ENCODE measurements at regions not wholly inside any gene's neighbourhood (a gene's known extent, or its start where the extent isn't known, plus 50 kb on each side); places are given as distances from the start of the nearest gene placed in this dataset.

DNA sequence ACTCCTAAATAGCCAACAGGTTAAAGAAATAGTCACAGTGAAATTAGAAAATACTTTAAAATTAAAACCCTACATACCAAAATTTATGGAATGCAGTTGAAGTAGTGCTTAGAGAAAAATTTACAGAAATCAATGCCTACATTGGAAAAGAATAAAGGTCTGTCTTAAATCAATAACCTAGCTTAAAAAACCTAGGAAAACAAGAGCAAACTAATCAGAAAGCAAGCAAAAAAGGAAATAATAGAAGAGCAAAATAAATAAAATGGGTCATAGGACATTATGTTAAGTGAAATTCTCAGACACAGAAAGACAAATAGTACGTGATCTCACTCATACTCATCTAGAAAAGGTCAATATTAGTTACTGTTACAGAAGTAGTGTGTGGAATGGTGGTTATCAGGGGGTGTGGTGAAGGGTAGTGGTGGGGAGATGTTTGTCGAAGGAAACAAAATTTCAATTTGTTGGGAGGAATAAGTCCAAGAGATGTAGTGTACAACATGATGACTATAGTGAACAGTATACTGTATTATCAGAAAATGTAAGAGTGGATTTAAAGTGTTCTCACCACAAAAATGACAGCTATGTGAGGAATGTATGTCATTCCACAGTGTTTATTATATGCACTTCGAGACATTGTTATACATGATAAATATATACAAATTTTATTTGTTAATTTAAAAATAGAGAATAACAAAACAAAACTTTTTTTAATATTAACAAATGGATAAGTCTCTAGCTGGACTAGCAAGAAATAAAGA, 423.6 kb downstream of the CDH26 start:
- TF ChIP-seq, protein P1, sequence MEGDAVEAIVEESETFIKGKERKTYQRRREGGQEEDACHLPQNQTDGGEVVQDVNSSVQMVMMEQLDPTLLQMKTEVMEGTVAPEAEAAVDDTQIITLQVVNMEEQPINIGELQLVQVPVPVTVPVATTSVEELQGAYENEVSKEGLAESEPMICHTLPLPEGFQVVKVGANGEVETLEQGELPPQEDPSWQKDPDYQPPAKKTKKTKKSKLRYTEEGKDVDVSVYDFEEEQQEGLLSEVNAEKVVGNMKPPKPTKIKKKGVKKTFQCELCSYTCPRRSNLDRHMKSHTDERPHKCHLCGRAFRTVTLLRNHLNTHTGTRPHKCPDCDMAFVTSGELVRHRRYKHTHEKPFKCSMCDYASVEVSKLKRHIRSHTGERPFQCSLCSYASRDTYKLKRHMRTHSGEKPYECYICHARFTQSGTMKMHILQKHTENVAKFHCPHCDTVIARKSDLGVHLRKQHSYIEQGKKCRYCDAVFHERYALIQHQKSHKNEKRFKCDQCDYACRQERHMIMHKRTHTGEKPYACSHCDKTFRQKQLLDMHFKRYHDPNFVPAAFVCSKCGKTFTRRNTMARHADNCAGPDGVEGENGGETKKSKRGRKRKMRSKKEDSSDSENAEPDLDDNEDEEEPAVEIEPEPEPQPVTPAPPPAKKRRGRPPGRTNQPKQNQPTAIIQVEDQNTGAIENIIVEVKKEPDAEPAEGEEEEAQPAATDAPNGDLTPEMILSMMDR (IDR thresholded peaks at IDR 0.05), result peak in 1 of 3 donors; percentile 20
- no peak for TF ChIP-seq POLR2A (IDR thresholded peaks at IDR 0.05)

Measured in lower leg skin (tissue), 3 donors.